ENCODE measurements at regions not wholly inside any gene's neighbourhood (a gene's known extent, or its start where the extent isn't known, plus 50 kb on each side); places are given as distances from the start of the nearest gene placed in this dataset.
A peak's percentile ranks its signal among the peaks of the same experiment; 100 is the strongest.

DNA sequence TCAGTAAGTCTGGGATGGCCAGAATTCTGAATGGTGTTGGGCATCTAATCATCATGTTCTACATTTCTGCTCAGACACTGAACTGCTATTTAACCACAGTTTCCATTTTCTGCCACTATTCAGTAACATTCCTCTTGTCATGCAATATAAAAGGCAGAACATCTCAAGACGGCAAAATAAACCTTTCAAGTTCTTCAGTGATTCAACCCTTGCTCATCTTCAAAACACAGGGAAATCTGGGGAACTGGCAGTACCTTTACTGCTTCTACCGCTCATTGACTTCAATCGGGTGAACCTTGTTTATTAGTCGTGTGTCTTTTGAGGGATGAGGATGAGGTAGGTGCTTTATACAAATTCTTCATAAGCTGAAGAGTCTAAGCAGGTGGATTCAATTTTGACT is 184.7 kb upstream of the ANK3 start:
- intact Hi-C loops (cut with DNase I): loop anchor here (5.0 to 10.0 kb wide), 2 partner anchors 90 to 127 kb away; no protein-coding TSS in a partner anchor
- no peak for DNase-seq

DNA sequence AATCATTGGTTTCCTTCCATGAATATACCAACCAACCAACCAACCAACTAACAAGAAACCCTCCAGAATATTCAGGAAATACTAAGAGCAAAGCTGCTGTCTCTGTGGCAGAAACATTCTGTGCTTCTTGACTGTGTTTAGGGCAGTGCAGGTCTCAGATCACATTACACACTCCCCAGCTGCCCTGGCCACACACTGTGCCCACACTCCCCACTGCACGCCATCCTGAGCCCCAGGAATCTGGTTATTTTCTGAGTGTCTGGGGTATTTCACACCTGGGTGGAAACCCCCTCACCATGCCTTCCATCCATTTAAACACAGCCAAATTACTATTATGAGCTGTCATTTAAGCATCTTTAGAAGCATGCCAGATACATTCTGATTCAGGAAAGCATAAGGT is 183.7 kb upstream of the ANK3 start:
- no peak for DNase-seq
- intact Hi-C loops (cut with DNase I): loop anchor here (5.0 to 10.0 kb wide), 2 partner anchors 89 to 126 kb away; no protein-coding TSS in a partner anchor

DNA sequence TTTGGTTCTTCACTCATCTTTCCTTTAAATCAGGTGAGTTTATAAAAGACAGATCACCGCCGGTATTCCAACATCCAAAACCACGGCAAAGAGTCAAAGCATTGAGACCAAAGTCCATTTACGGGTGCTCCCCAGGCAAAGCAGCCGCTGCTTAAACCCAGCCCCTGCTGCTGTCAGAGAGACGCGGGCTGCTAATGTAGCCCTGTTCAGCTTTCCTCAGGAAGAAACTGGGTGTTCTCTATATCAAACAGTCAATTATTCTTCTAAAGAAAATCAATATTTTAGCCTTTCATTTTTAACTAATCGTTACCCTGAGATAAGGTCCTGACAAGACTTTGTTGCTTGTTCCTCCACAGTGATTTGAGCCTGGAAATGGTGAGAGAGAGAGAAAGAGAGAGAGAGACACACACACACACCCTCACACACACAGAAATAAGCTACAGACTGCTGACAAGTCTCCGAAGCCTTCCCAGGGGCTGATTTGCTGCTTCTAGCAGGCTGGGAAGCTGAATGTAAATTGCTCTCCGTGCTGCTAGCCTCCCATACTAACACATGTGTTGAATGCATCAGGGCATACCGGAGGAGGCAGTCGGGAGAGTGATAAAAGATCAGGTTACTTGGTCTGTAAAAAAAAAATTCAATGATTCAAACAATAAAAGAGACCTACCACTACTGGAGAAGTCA is 183.0 kb upstream of the ANK3 start:
- intact Hi-C loops (cut with DNase I): loop anchor here (5.0 to 10.0 kb wide), 2 partner anchors 88 to 125 kb away; no protein-coding TSS in a partner anchor
- DNase-seq: peak; percentile 32 to 91 (median 54)

DNA sequence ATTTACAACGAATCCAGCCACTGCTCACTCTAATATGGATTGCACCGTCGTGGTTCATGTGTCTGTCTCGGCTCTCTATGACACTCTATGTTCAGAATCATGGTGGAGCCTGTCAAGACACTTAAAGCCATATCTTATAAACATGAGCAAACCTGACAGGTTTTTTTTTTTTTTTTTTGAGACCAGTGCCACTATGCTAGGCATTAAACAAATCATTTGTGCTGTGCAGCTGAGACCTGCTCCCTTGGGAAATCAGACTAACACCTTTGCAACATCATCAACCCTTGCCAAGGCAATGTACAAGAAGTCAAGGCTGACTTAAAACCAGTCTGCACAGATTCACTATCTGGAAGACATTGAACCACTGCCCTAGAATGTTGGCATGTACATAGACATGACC is 181.2 kb upstream of the ANK3 start:
- intact Hi-C loops (cut with DNase I): loop anchor here (5.0 to 10.0 kb wide), 2 partner anchors 86 to 124 kb away; no protein-coding TSS in a partner anchor
- DNase-seq: no peak

DNA sequence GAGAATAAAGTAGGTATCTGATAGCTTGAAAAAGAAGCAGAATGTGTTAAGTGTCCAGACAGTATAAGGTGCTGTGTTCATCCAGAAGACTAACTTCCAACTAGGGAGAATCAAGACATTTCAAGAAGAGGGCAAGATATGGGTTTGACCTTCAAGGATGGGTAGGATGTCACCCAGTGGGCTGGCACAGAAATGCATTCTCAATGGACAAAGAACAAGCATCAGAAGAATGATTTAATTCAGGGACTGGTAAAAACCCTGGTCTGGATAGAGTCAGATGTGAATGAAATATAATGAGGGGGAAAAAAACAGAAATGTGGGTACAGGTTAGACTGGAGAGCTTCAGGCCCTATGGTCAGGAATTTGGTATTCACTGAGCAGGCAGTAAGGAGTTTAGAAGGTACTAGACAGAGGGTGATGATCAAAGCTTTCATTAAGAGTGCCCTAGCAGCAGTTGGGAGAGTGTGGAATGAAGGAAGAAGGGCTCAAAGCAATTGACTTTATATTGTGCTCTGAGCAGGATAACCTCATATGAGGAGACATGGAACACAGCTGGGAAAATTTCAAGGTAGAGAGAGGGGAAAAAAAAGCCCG is 180.7 kb upstream of the ANK3 start:
- intact Hi-C loops (cut with DNase I): loop anchor here (5.0 to 10.0 kb wide), 2 partner anchors 86 to 123 kb away; no protein-coding TSS in a partner anchor
- DNase-seq: peak in 2 of 10 donors; percentile 20 to 25

DNA sequence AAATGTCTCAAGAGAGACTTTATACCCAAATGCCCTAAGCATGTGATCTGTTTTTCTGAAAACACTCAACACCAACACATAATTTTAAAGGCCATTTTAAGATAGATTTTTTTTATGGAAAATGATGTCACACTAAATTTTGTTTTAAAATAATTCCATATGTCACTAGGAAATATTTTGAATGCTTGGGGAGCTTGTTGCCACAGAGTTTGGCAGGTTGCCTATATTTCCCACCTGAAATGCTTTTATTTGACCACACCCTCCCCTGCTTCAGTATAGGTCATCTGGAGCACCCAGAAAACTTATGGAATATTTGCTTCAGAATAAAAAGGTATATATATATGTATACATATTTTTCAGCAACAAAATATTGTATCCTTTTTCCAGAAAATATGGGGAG is 180.0 kb upstream of the ANK3 start:
- intact Hi-C loops (cut with DNase I): loop anchor here (5.0 to 10.0 kb wide), 2 partner anchors 85 to 122 kb away; no protein-coding TSS in a partner anchor
- no peak for DNase-seq

DNA sequence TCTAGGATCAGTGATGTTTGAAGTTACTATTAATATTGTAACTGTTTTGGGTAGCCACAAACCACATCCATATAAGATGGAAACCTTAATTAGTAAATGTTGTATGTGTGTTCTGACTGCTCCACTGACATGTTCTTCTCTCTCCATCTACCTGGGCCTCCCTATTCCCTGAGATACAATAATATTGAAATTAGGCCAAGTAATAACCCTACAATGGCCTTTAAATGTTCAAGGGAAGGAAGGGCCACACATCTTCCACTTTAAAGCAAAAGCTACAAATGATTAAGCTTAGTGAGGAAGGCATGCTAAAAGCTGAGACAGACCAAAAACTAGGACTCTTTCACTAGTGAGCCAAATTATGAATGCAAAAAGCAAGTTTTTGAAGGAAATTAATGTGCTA is 176.4 kb upstream of the ANK3 start:
- DNase-seq: no peak
- intact Hi-C loops (cut with DNase I): no loop called here

DNA sequence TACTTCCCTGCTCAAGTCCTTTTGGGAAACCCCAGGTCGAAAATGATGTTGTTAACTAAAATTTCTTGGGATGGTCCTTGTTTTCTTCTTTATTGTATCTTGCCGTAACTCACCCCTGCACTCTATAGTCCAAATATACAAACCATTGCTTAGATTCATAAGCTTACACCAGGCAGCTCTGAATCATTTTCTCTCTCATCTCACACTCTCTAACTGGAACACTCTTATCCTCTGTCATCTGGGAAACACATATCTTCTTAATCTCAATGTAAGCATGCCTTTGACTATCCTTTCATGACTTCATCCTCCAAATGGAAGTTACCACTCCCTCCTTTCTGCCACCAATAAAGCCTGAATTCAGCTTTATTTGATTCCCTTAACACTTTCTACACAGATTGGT is 175.8 kb upstream of the ANK3 start:
- intact Hi-C loops (cut with DNase I): no loop called here
- no peak for DNase-seq

DNA sequence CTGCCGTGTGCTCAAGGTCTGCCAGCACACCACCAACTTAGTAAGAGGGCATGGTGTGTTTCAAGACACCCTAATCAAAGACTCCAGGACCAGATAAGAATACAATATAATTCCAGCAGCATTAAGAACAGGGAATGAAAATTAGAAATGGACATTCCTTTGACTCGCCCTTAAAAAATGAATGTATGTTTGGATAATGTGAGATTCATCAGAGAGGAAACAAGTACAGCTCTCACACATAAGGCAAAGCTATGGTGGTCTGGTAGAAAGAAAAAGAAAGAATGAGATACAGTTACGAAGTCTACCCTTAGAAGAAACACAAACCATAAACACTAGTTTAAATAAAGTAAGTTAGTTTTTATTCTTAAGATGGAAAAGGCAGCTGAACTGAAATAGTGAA is 174.8 kb upstream of the ANK3 start:
- intact Hi-C loops (cut with DNase I): no loop called here
- DNase-seq: no peak

DNA sequence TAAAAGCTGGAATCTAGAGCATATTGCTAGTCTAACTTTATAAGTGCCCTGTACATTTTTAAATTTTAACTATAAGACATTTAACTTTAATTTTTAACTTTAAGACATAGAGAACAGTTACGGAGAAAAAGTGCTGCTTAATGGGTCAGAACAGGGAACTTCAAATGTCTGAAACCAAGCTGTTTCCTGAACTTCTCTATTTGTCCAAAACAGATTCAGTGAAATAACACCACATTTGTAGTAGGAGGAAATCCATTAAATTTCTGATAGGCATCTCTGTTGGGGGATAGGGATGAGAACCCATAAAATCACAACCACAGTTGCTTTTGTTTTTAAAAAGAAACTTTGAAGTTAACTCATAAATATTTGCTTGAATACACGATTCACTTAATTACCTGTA is 170.8 kb upstream of the ANK3 start:
- DNase-seq: no peak
- intact Hi-C loops (cut with DNase I): no loop called here

DNA sequence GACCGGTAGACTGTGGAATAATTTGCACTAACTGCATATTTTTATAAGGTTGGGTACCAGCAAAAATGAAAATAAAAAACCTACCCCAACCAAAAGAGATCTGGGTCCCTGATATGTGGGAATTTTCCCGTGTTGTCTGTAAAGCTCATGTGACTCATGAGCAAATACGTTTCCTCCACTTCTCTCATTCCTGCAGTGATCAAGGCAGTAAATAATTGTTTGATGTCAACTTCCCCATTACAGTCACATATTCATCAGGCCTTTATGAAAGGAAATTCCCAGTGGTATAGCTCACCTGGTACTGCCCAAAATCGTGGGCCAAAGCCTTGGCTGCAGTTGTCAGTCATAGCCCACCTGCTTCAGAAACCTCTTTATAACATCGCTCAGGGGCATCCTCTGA is 166.0 kb upstream of the ANK3 start:
- no peak for DNase-seq
- intact Hi-C loops (cut with DNase I): no loop called here

DNA sequence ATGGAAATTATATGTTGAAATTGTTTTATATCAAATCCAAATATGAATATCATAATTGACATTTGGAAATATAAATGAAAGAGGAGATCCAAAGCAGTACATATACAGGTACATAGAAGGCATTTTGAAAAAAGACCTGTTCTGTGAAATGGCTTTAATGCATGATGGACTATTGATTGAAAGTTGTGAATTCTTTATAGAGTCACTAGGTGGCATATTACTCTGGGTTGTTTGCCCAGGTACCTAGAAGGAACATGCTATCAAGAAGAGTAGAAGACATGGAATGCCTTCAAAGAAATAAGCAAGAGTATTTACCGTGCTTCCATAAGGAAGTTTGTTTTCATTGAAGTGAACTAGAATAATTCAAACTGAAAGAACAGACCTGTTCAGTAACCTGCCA is 160.0 kb upstream of the ANK3 start:
- intact Hi-C loops (cut with DNase I): no loop called here
- DNase-seq: no peak

DNA sequence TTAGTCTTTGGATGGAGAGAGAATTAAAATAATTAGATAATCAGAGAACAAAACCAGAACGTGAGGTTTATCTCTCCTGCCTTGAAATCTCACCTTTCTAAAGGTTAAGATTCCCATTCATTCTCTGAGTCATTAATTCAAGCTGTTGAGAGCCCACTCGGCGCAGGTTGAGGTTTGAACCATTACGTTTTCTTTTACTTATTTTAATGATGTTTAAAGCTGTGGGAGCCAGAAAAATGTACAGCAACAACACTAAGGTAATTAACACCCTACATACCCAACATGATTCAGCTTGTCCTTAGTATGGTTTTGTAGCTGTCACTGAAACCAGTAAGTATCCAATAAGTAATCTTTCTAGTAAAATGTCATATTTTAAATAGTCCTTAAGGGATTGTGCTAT is 153.0 kb upstream of the ANK3 start:
- intact Hi-C loops (cut with DNase I): no loop called here
- no peak for DNase-seq

DNA sequence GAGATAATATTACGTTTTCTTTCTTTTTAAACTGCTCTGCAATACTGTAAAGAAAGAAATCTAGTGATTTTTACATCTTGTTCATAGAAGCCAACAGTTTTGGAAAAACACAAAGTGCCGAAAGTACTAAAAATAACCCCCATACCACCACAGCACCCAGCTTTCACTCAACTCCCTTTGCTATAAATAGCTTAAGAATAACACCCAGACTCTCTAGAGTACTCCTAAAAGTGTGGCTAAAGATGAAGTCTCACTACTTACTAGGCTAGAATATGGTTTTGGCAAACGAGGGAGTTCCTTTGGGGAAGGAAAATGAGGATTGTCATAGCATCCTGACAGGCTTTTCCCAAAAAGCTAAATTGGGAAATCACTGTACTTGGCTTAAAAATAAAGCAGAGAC is 151.8 kb upstream of the ANK3 start:
- no peak for DNase-seq
- intact Hi-C loops (cut with DNase I): no loop called here

DNA sequence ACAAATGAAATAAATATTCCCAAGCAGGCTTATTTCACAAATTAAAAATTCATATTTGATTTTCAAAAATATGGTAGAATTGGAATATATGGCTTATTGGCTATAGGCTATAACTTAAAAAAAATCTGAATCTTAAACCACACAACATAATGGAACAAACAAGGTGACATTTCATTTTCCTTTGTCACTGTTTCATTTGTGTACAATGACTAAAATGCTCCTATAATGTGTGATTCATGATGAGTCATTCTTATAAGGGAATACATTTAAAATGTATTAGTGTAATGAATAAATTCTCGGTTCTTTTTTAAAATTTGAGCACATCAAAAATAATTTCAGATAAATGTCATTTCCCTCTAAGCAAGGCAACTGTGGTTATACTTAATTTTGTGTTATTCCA is 148.0 kb upstream of the ANK3 start:
- DNase-seq: no peak
- intact Hi-C loops (cut with DNase I): no loop called here

DNA sequence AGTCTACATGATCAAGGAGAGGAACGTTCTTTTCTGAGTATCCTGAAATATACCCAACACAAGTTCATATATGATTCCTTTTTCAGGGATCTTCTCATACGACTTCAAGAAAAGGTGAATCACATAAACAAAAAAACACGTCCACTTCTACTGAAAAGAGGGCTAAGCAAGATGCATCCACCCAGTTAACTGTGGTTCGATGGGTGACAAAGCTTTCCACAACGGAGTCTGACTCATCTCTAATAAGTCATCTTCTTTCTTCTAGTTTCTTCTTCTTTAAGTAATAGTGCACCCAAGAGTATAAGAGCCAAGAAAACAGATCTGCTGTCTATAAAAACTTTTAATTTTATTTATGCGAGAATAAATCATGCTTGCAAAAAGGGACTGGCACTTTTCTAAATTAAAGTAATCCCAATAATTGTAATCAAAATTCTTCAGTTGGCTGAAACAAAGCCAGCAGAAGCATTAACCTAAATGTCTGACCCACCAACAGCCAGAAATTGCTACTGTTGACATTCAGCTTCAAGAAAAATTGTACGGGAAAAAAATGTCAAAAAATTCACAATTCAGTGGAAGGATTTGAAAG is 146.9 kb upstream of the ANK3 start:
- no peak for DNase-seq
- intact Hi-C loops (cut with DNase I): no loop called here

DNA sequence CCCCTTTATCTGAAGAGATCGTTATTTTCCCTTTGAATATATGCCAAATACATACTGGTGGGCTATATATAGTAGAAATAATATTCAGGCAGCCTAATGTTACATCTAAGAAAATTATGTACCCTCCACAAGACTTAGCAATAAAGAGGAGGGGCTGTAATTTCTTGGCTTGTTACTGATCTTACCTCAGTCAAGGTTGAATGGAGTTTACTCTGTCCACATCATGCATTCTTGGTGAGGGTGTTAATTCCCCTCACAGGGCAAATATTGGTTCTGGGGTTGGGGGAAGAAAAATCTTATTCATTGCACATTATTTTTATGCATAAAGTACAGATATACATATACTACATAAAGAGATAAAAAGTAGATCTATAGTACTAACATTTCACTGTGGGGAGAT is 145.8 kb upstream of the ANK3 start:
- DNase-seq: no peak
- intact Hi-C loops (cut with DNase I): no loop called here

DNA sequence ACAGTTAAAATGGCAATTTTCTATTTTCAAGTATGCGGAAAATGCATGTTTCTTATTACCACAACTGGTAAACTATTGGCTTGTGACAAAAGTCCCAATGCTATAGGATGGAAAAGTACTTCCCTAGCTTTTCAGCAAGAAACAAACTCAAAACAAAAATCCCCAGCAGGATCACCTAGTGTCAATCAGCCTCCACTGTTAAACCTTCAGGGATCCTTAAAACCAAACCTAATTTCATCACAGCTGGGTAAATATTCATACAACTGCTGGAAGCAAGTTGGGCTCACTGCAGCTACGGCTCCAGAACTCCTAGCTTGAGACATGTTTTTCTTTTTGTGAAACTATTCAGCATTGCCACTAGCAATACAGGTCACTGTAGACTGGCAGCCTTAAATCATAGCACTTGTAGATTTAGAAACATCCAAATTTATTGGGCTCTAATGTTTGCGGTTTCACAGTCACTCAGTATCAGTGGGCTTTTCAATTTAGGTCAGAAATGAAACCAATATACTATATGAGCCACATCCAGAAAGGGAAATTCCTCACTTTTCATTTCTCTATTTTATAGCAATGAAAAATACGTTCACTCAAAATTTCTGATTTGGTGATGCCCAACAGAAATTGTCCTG is 145.2 kb upstream of the ANK3 start:
- intact Hi-C loops (cut with DNase I): no loop called here
- no peak for DNase-seq

DNA sequence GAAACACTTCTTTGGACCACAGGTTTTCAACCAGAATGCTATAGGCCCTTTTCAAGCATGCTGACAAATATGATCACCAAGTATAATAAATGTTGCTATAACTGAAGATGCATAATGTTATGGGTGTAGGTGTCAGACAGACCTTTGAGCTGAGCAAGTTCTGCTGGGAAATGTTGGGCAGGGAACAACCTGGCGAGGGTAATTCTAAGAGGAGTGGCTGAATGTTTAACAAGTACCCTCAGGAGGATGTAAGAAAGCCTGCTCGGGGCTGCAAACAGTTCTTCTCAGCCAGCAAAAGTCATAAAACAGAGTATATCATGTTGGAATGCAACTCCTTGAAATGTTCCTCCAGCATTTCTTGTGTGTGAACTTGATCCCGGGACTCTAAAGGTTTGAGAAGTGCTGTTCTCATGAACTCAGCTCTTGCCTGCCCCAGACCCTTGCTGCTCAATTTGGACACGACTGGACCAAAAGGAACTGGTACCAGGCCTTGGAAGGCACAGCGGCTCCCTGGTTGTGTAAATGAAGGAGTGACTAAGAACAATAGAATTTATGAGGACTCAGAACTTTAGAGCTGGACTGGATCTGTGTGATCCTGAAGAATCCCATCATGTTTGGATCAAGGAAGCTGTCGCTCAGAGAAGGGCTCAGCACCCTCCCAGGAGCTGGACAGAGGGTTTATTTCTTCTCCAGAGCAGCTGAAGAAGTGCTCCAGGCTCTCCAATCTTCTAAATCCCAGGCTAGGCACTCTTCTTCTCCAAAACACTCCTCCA is 143.2 kb upstream of the ANK3 start:
- DNase-seq: no peak
- intact Hi-C loops (cut with DNase I): no loop called here

DNA sequence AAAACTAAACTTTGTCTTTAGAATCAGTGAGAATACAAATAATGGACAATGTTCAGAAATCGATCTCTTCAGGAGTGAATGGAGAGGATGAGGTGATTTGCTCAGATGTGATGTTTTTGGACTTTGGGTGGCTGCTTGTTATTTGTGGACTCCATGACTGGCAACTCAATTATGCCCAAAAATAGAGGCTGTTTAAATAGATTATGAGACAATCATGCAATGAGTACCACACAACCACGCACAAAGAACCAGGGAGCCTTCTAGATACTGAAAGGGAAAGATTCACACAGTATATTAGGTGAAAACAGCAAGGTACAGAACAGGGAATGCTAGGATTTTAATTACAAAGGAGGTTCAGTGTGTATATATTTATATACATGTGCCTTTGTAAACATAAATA is 141.3 kb upstream of the ANK3 start:
- intact Hi-C loops (cut with DNase I): no loop called here
- DNase-seq: no peak

DNA sequence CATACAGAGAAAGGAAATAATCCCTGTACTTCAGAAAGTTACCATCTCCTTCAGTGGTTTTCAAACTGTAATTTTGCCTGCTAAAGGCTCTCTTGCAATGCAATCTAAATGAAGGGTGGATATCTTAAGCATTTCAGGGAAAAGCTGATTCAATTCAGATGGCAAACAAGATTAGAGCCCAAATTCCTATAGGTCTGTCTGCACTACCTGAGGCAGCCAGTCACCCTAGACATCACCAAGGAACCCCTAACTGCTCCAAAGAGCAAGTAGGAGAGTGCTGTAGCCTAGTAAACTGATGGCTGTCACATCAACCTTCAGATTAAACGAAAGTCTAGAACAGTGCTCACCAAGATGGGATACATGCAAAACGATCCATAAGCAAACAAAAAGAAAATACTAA is 138.0 kb upstream of the ANK3 start:
- intact Hi-C loops (cut with DNase I): no loop called here
- no peak for DNase-seq

Measured in posterior cingulate gyrus (tissue), 11 donors.